ENCODE measurements at regions not wholly inside any gene's neighbourhood (a gene's known extent, or its start where the extent isn't known, plus 50 kb on each side); places are given as distances from the start of the nearest gene placed in this dataset.

GRCh38 chr7:116407165-116407564 lies 92.4 kb upstream of the CAV2 start:
- TF ChIP-seq POLR2A (IDR thresholded peaks at IDR 0.05; ENCODE audit: low read depth, low read length) (no peak), POLR2AphosphoS5 (IDR thresholded peaks at IDR 0.05; ENCODE audit: low read depth, low read length) (no peak)

Measured in GM12892 (cell line).